NOMO-1 treated with DMSO at 0.1 percent for 48 hours (cell line): ENCODE measurements at regions not wholly inside any gene's neighbourhood (a gene's known extent, or its start where the extent isn't known, plus 50 kb on each side); places are given as distances from the start of the nearest gene placed in this dataset.
"Not testable (repeated sequence)": the region's sequence is repeated elsewhere in the genome, so short reads cannot be mapped to it uniquely, and the experiment has no call there.

Source experiments
- DNase-seq: peaks from one replicate; lab custom pipeline; 2025; ENCODE audit not compliant: unreplicated experiment; lab: John Stamatoyannopoulos, UW

GRCh38 chr14:106480287-106480686 is 953.9 kb downstream of the TMEM121 start:
- not testable (repeated sequence) for DNase-seq

- not testable (repeated sequence) for DNase-seq
Measured at GRCh38 chr14:106482213-106482612, 955.8 kb downstream of the TMEM121 start.

- DNase-seq, result no peak
Measured at GRCh38 chr14:106487600-106487999, 961.2 kb downstream of the TMEM121 start.

- DNase-seq, result no peak
Measured at GRCh38 chr14:106488291-106488690, 961.9 kb downstream of the TMEM121 start.

GRCh38 chr14:106489112-106489881 is 962.9 kb downstream of the TMEM121 start:
- DNase-seq, result no peak

- DNase-seq, result no peak
Measured at GRCh38 chr14:106490442-106490841, 964.1 kb downstream of the TMEM121 start.

GRCh38 chr14:106491851-106492250 is 965.5 kb downstream of the TMEM121 start:
- DNase-seq, result no peak

- DNase-seq, result peak; percentile 12
Measured at GRCh38 chr14:106493962-106494823, 967.8 kb downstream of the TMEM121 start.

- DNase-seq, result no peak
Measured at GRCh38 chr14:106500571-106500970, 974.2 kb downstream of the TMEM121 start.

- DNase-seq, result no peak
Measured at GRCh38 chr14:106501898-106502297, 975.5 kb downstream of the TMEM121 start.

GRCh38 chr14:106505366-106505765 is 979.0 kb downstream of the TMEM121 start:
- DNase-seq, result no peak

- no peak for DNase-seq
Measured at GRCh38 chr14:106506881-106507305, 980.5 kb downstream of the TMEM121 start.

- no peak for DNase-seq
Measured at GRCh38 chr14:106507354-106507753, 981.0 kb downstream of the TMEM121 start.

- DNase-seq, result no peak
Measured at GRCh38 chr14:106508216-106508615, 981.8 kb downstream of the TMEM121 start.

- DNase-seq, result no peak
Measured at GRCh38 chr14:106509176-106509575, 982.8 kb downstream of the TMEM121 start.

GRCh38 chr14:106509807-106510206 is 983.4 kb downstream of the TMEM121 start:
- DNase-seq, result no peak

GRCh38 chr14:106511006-106511799 is 984.8 kb downstream of the TMEM121 start:
- no peak for DNase-seq

GRCh38 chr14:106511800-106512198 is 985.4 kb downstream of the TMEM121 start:
- DNase-seq, result no peak

GRCh38 chr14:106513302-106513701 is 986.9 kb downstream of the TMEM121 start:
- no peak for DNase-seq

GRCh38 chr14:106518054-106518943 is 991.9 kb downstream of the TMEM121 start:
- DNase-seq, result peak; percentile 37
